Stomach (tissue), 8 donors: ENCODE measurements at regions not wholly inside any gene's neighbourhood (a gene's known extent, or its start where the extent isn't known, plus 50 kb on each side); places are given as distances from the start of the nearest gene placed in this dataset.

Experiments used
- DNase-seq, 2 donors: peaks; one replicate each; pipeline versions ENCODE4 v3.0.0 to v3.0.0-alpha.2; 2013 to 2019
- H3K27ac ChIP-seq, 5 donors: fragments of 200-600 bp in 4 of 5; sonication (generic) in 4 of 5; one replicate each; pipeline ENCODE4 v1.5.1; 2013 to 2019; ENCODE audit warnings: mild to moderate bottlenecking in 1 of 5, moderate library complexity in 1 of 5
- H3K27me3 ChIP-seq, 3 donors: fragments of 200-600 bp; sonication (generic); one replicate each; pipeline ENCODE4 v1.5.1; 2017 to 2019; ENCODE audit warnings: mixed run types in 1 of 3
- H3K36me3 ChIP-seq, 4 donors: fragments of 200-600 bp; sonication (generic); 1 replicate in 3 of 4; 2 replicates in 1 of 4; pipeline ENCODE4 v1.5.1; 2016 to 2019
- H3K4me1 ChIP-seq, 4 donors: fragments of 200-600 bp; sonication (generic); one replicate each; pipeline ENCODE4 v1.5.1; 2016 to 2019
- H3K4me3 ChIP-seq, 4 donors: fragments of 200-600 bp; sonication (generic) in 3 of 4; one replicate each; pipeline ENCODE4 v1.5.1; 2016 to 2019; ENCODE audit warnings: mild to moderate bottlenecking in 1 of 4
- H3K9me3 ChIP-seq, 4 donors: fragments of 200-600 bp; sonication (generic); one replicate each; pipeline ENCODE4 v1.5.1; 2016 to 2019
- EP300 ChIP-seq: sonication (generic); formaldehyde crosslinking; IDR thresholded peaks from one replicate; pipeline ENCODE4 v1.6.1; 2017; ENCODE audit warnings: antibody characterized with exemption
- POLR2A ChIP-seq, 4 donors: fragments of 450-650 bp; IDR thresholded peaks; one replicate each; pipeline ENCODE4 v1.6.1; 2016; ENCODE audit warnings: antibody characterized with exemption in 4 of 4, control low read depth in 2 of 4, mild to moderate bottlenecking in 1 of 4, moderate library complexity in 1 of 4
- POLR2AphosphoS5 ChIP-seq, 3 donors: sonication (generic); formaldehyde crosslinking; IDR thresholded peaks; one replicate each; pipeline ENCODE4 v1.6.1; 2016; ENCODE audit warnings: antibody characterized with exemption in 3 of 3
- WGBS, 5 donors: extraction: QIAGEN DNeasy Blood & Tissue Kit in 3 of 5; methylation state at CpG; one replicate each; pipeline versions ENCODE4 v1.1.5 to v1.1.7; 2013 to 2018; 5-methylcytosine and 5-hydroxymethylcytosine counted together
- intact Hi-C: fragments of 100-400 bp; cut with DNase I; formaldehyde crosslinking; loops from one replicate; pipeline ENCODE4 v1.15.1; 2023; ENCODE audit warnings: low total_unique reads
- TF ChIP-seq, protein P1 (sequence below), 7 experiments: fragments of 450-650 bp in 4 of 7; fragments of 200-600 bp in 3 of 7; sonication (generic) in 3 of 7; IDR thresholded peaks; one replicate each; pipeline ENCODE4 v1.5.1; 2016 to 2019; ENCODE audit warnings: antibody characterized with exemption in 7 of 7, control low read depth in 2 of 7, mild to moderate bottlenecking in 1 of 7
- donor health status: healthy with polysubstance abuse.
- donor health status: Bipolar disorder and iron deficiency.
- donor health status: healthy.

- 79 to 86% (median 80%) methylated on average over 3 of the region's 3 CpGs for WGBS, 5 donors
- Histone ChIP-seq H3K27me3 (no peaks in the 10 kb centered on the region), H3K4me1 (peaks cover 0 to 5% (median 0%) of the 10 kb centered on the region in 4 donors), H3K9me3 (peaks cover 3 to 15% (median 8%) of the 10 kb centered on the region in 4 donors), H3K27ac (no peak overlapping the region), H3K36me3 (no peaks in the 10 kb centered on the region), H3K4me3 (no peak overlapping the region)
- intact Hi-C loops, result no loop called here
- TF ChIP-seq, protein P1, sequence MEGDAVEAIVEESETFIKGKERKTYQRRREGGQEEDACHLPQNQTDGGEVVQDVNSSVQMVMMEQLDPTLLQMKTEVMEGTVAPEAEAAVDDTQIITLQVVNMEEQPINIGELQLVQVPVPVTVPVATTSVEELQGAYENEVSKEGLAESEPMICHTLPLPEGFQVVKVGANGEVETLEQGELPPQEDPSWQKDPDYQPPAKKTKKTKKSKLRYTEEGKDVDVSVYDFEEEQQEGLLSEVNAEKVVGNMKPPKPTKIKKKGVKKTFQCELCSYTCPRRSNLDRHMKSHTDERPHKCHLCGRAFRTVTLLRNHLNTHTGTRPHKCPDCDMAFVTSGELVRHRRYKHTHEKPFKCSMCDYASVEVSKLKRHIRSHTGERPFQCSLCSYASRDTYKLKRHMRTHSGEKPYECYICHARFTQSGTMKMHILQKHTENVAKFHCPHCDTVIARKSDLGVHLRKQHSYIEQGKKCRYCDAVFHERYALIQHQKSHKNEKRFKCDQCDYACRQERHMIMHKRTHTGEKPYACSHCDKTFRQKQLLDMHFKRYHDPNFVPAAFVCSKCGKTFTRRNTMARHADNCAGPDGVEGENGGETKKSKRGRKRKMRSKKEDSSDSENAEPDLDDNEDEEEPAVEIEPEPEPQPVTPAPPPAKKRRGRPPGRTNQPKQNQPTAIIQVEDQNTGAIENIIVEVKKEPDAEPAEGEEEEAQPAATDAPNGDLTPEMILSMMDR (IDR thresholded peaks at IDR 0.05), result no peak
- TF ChIP-seq POLR2A (IDR thresholded peaks at IDR 0.05), result no peak
- TF ChIP-seq POLR2AphosphoS5 (IDR thresholded peaks at IDR 0.05), result no peak
- no peak for TF ChIP-seq EP300
- no peak for DNase-seq
These were observed 140.9 kb downstream of the TMEM30B start for GRCh38 chr14:61140271-61140670.

DNA sequence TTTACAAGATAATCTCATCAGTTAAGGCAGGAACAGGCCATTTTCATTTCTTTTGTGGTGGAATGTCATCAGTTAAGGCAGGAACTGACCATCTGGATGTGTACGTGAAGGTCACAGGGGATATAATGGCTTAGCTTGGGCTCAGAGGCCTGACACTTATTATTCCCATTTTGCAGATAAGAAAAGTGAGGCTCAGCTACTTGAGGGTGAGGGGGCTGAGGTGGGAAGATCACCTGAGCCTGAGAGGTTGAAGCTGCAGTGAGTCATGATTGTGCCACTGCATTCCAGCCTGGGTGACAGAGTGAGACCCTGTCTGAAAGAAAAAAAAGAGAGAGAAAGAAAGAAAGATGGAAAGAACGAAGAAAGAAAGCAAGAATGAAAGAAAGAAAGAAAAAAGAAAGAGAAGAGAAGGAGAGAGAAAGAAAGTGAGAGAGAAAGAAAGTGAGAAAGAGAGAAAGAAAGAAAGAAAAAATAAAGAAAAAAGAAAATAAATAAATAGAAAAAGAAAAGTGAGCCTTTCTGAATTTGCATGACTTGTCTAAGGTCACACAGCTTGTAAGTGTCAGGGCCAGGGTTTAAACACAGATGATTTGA, 142.0 kb downstream of the TMEM30B start:
- 73 to 87% (median 80%) methylated on average over 2 of the region's 2 CpGs for WGBS, 5 donors

DNA sequence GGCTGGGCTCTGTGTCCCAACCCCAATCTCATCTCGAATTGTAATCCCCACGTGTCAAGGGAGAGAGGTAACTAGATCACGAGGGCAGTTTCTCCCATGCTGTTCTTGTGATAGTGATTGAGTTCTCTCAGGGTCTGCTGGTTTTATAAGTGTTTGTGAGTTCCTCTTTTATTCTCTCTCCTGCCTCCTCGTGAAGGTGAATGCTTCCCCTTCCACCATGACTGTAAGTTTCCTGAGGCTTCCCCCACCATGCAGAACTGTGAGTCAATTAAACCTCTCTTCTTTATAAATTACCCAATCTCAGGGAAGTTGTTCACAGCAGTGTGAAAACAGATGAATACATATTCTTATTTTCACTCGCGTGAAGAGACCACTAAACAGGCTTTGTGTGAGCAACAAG, 148.2 kb downstream of the TMEM30B start:
- Histone ChIP-seq H3K4me1 (no peaks in the 10 kb centered on the region), H3K36me3 (no peaks in the 10 kb centered on the region), H3K27ac (no peak overlapping the region), H3K9me3 (no peaks in the 10 kb centered on the region), H3K4me3 (no peak overlapping the region), H3K27me3 (no peaks in the 10 kb centered on the region)
- intact Hi-C loops, result no loop called here
- TF ChIP-seq, protein P1 (IDR thresholded peaks at IDR 0.05), result no peak
- DNase-seq, result no peak
- WGBS, 5 donors, result 70 to 80% (median 74%) methylated on average over 6 of the region's 6 CpGs

More for the DNA sequence above, 142.0 kb downstream of the TMEM30B start:
- intact Hi-C loops, result no loop called here
- no peak for DNase-seq
- H3K27me3 ChIP-seq, result no peaks in the 10 kb centered on the region
- no peak for TF ChIP-seq POLR2AphosphoS5 (IDR thresholded peaks at IDR 0.05)
- TF ChIP-seq EP300, result no peak
- TF ChIP-seq, protein P1 (IDR thresholded peaks at IDR 0.05), result no peak
- TF ChIP-seq POLR2A (IDR thresholded peaks at IDR 0.05), result no peak
- peaks cover 3 to 9% (median 4%) of the 10 kb centered on the region in 4 donors for H3K9me3 ChIP-seq
- H3K4me3 ChIP-seq, result no peak overlapping the region
- no peaks in the 10 kb centered on the region for H3K4me1 ChIP-seq
- H3K27ac ChIP-seq, result no peak overlapping the region
- no peaks in the 10 kb centered on the region for H3K36me3 ChIP-seq

DNA sequence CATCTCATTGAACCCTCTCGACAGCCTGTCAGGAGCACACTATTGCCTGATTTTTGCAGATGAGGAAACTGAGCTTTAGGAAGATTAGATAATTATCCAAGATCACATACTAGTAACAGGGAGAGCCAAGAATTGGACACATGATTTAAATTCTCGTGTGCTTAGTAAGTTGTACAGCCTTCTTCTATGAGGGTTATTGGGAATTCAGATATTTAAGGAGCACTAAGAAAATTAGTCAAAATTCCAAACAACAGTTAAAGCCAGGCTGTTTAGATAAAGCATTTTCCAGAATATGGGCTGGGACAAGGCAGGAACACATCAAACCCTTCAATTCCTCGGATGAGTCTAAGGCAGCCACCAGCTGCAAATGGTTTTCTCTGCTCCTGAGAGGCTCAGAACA, 148.8 kb downstream of the TMEM30B start:
- no peak overlapping the region for H3K4me3 ChIP-seq
- H3K9me3 ChIP-seq, result no peaks in the 10 kb centered on the region
- no peaks in the 10 kb centered on the region for H3K27me3 ChIP-seq
- no peak overlapping the region for H3K27ac ChIP-seq
- WGBS, 5 donors, result 69 to 85% (median 82%) methylated on average over 3 of the region's 3 CpGs
- no peak for TF ChIP-seq POLR2A (IDR thresholded peaks at IDR 0.05)
- no peak for TF ChIP-seq EP300
- TF ChIP-seq POLR2AphosphoS5 (IDR thresholded peaks at IDR 0.05), result no peak
- TF ChIP-seq, protein P1 (IDR thresholded peaks at IDR 0.05), result no peak
- intact Hi-C loops, result no loop called here
- H3K4me1 ChIP-seq, result no peaks in the 10 kb centered on the region
- DNase-seq, result no peak
- no peaks in the 10 kb centered on the region for H3K36me3 ChIP-seq
